OCI-LY7 (cell line): ENCODE measurements at regions not wholly inside any gene's neighbourhood (a gene's known extent, or its start where the extent isn't known, plus 50 kb on each side); places are given as distances from the start of the nearest gene placed in this dataset.
A peak's percentile ranks its signal among the peaks of the same experiment; 100 is the strongest.

Experiments used
- BruUV-seq: library from RNA; stranded (reverse); fragments of 400-500 nt; replicated peaks from 2 replicates; lab custom pipeline; 2021; lab: Mats Ljungman, UMichigan
- CTCF ChIA-PET: fragments of 300-600 bp; sonication (Branson Sonifier 250); formaldehyde crosslinking; loops from one replicate; lab custom pipeline; 2022; ENCODE audit warnings: antibody characterized with exemption; ENCODE audit not compliant: unreplicated experiment; lab: Charles Lee
- POLR2A ChIA-PET: fragments of 300-600 bp; sonication (Branson Sonifier 250); formaldehyde crosslinking; loops from one replicate; lab custom pipeline; 2022; ENCODE audit warnings: antibody characterized with exemption; lab: Charles Lee
- DNase-seq: peaks from one replicate; pipeline ENCODE4 v3.0.0-alpha.2; 2015; ENCODE audit warnings: low spot score
- H2AFZ ChIP-seq: fragments of 200-600 bp; sonication (generic), shearing (Covaris generic); 2 replicates; pipeline ENCODE4 v1.6.1; 2014; ENCODE audit warnings: mild to moderate bottlenecking, antibody characterized with exemption, low read length, moderate library complexity
- H3K27ac ChIP-seq: fragments of 200-600 bp; sonication (generic); 2 replicates; pipeline ENCODE4 v1.5.1; 2014; ENCODE audit warnings: mixed run types, low read depth, mild to moderate bottlenecking, moderate library complexity, low read length, inconsistent platforms; ENCODE audit not compliant: poor library complexity, severe bottlenecking
- H3K36me3 ChIP-seq: fragments of 200-600 bp; sonication (generic); 2 replicates; pipeline ENCODE4 v1.6.1; 2014; ENCODE audit warnings: mild to moderate bottlenecking, antibody characterized with exemption, low read length, moderate library complexity, mixed read lengths; ENCODE audit not compliant: insufficient read depth
- H3K4me1 ChIP-seq: fragments of 200-600 bp; sonication (generic); 2 replicates; pipeline ENCODE4 v1.5.1; 2014; ENCODE audit warnings: mild to moderate bottlenecking, low read length; ENCODE audit not compliant: insufficient read depth, poor library complexity, severe bottlenecking
- H3K4me2 ChIP-seq: fragments of 200-600 bp; sonication (generic); 2 replicates; pipeline ENCODE4 v1.6.1; 2014; ENCODE audit warnings: mild to moderate bottlenecking, low read length
- H3K4me3 ChIP-seq: fragments of 200-600 bp; sonication (generic); 2 replicates; pipeline ENCODE4 v1.5.1; 2014; ENCODE audit warnings: mild to moderate bottlenecking, low read depth, low read length; ENCODE audit not compliant: poor library complexity, severe bottlenecking
- H3K79me2 ChIP-seq: fragments of 200-600 bp; sonication (generic); 2 replicates; pipeline ENCODE4 v1.6.1; 2016; ENCODE audit warnings: low read depth, mild to moderate bottlenecking, low read length, moderate library complexity, mixed read lengths; ENCODE audit not compliant: insufficient read depth
- H3K9me2 ChIP-seq: fragments of 200-600 bp; sonication (generic); 2 replicates; pipeline ENCODE4 v1.6.1; 2016; ENCODE audit warnings: mild to moderate bottlenecking, low read length, mixed read lengths; ENCODE audit not compliant: insufficient read depth
- H3K9me3 ChIP-seq: fragments of 200-600 bp; sonication (generic); 2 replicates; pipeline ENCODE4 v1.6.1; 2014; ENCODE audit warnings: mild to moderate bottlenecking, mixed run types, low read length, mixed read lengths
- H4K20me1 ChIP-seq: fragments of 200-600 bp; sonication (generic); 2 replicates; pipeline ENCODE4 v1.6.1; 2014; ENCODE audit warnings: mild to moderate bottlenecking, antibody characterized with exemption, low read length, moderate library complexity, mixed read lengths; ENCODE audit not compliant: insufficient read depth
- CTCF ChIP-seq: fragments of 200-600 bp; sonication (generic); conservative IDR thresholded peaks from 2 replicates; pipeline ENCODE4 v1.5.1; 2014; ENCODE audit warnings: mild to moderate bottlenecking, antibody characterized with exemption, low read length, moderate library complexity, mixed read lengths
- EZH2phosphoT487 ChIP-seq: fragments of 200-600 bp; sonication (generic); IDR thresholded peaks from 2 replicates; pipeline ENCODE4 v1.6.1; 2018; ENCODE audit warnings: low read depth, borderline replicate concordance, mild to moderate bottlenecking, mixed run types, antibody characterized with exemption, low read length, moderate library complexity, mixed read lengths
- intact Hi-C: fragments of 100-400 bp; cut with micrococcal nuclease; formaldehyde crosslinking; loops from one replicate; pipeline ENCODE4 v1.10.0; 2022; ENCODE audit not compliant: unreplicated experiment

- intact Hi-C loops: no loop called here
- ChIA-PET POLR2A (interaction anchor here (1.2 kb wide), 1 partner anchor 362 kb away, joined by 3 read pairs; no protein-coding TSS in a partner anchor), CTCF (no interaction called here)
- Histone ChIP-seq H3K4me2 (no peak overlapping the region), H3K9me3 (no peaks in the 10 kb centered on the region), H3K36me3 (no peaks in the 10 kb centered on the region), H2AFZ (no peak overlapping the region), H3K27ac (no peak overlapping the region), H3K4me1 (no peaks in the 10 kb centered on the region), H3K79me2 (no peaks in the 10 kb centered on the region), H3K4me3 (no peak overlapping the region), H3K9me2 (no peaks in the 10 kb centered on the region), H4K20me1 (no peaks in the 10 kb centered on the region)
- TF ChIP-seq EZH2phosphoT487 (no peak), CTCF (peak; percentile 49)
- no TSS peak for BruUV-seq
- DNase-seq: no peak
Observed at GRCh38 chrX:42519666-42520231, 258.2 kb downstream of the PPP1R2C start.

- POLR2A ChIA-PET: interaction anchor here (0.5 kb wide), 1 partner anchor 38 kb away, joined by 3 read pairs; no protein-coding TSS in a partner anchor
- intact Hi-C loops: no loop called here
- CTCF ChIA-PET: no interaction called here
- no peak overlapping the region for H3K4me2 ChIP-seq
- H3K9me3 ChIP-seq: no peaks in the 10 kb centered on the region
- no TSS peak for BruUV-seq
- no peak overlapping the region for H3K4me3 ChIP-seq
- H3K9me2 ChIP-seq: no peaks in the 10 kb centered on the region
- no peaks in the 10 kb centered on the region for H3K4me1 ChIP-seq
- DNase-seq: no peak
- no peaks in the 10 kb centered on the region for H3K79me2 ChIP-seq
- H3K36me3 ChIP-seq: no peaks in the 10 kb centered on the region
- H3K27ac ChIP-seq: no peak overlapping the region
- TF ChIP-seq EZH2phosphoT487 (no peak), CTCF (no peak)
- no peaks in the 10 kb centered on the region for H4K20me1 ChIP-seq
- H2AFZ ChIP-seq: no peak overlapping the region
Observed at GRCh38 chrX:42515939-42516338, 262.0 kb downstream of the PPP1R2C start.

- ChIA-PET POLR2A (interaction anchor here (0.6 kb wide), 2 partner anchors 132 to 646 kb away, joined by 3 read pairs; no protein-coding TSS in a partner anchor), CTCF (no interaction called here)
- H2AFZ ChIP-seq: no peak overlapping the region
- no peaks in the 10 kb centered on the region for H3K79me2 ChIP-seq
- H3K4me1 ChIP-seq: no peaks in the 10 kb centered on the region
- intact Hi-C loops: no loop called here
- no peaks in the 10 kb centered on the region for H3K9me2 ChIP-seq
- H3K9me3 ChIP-seq: no peaks in the 10 kb centered on the region
- no peaks in the 10 kb centered on the region for H4K20me1 ChIP-seq
- no TSS peak for BruUV-seq
- no peak overlapping the region for H3K4me2 ChIP-seq
- no peaks in the 10 kb centered on the region for H3K36me3 ChIP-seq
- TF ChIP-seq CTCF (no peak), EZH2phosphoT487 (no peak)
- DNase-seq: no peak
- no peak overlapping the region for H3K27ac ChIP-seq
- no peak overlapping the region for H3K4me3 ChIP-seq
Observed at GRCh38 chrX:42505016-42505415, 272.9 kb downstream of the PPP1R2C start.
